Erythroblast (primary cell): ENCODE measurements at regions not wholly inside any gene's neighbourhood (a gene's known extent, or its start where the extent isn't known, plus 50 kb on each side); places are given as distances from the start of the nearest gene placed in this dataset.

Experiments
- GATA1 ChIP-seq: IDR thresholded peaks from 2 replicates; pipeline ENCODE4 v1.6.1; 2011; ENCODE audit warnings: low read depth, mild to moderate bottlenecking, control low read depth, low read length, moderate library complexity
- POLR2A ChIP-seq: IDR thresholded peaks from 2 replicates; pipeline ENCODE4 v1.6.1; 2011; ENCODE audit warnings: mild to moderate bottlenecking, low read length

DNA sequence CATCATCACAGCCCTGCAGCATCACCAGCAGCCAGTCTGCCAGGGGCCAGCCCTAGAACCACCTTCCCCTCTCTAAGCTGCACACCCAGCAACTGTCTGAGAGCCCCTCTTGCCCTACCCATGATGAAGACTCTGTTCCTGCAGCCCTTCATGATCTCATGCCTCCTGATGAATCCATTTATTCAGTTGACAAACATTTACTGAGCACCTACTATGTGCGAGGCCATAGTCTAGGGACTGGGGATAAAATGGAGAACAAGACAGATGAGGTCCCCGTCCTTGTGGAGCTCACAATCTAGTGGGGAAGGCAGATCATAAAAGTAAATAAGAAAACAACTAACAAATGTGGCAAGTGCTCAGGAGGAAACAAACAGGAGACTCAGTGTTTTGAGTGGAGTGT is 96.3 kb downstream of the PCDH1 start:
- TF ChIP-seq POLR2A (no peak), GATA1 (no peak)
